GM18868 (cell line): ENCODE measurements at regions not wholly inside any gene's neighbourhood (a gene's known extent, or its start where the extent isn't known, plus 50 kb on each side); places are given as distances from the start of the nearest gene placed in this dataset.
"Not testable (repeated sequence)": the region's sequence is repeated elsewhere in the genome, so short reads cannot be mapped to it uniquely, and the experiment has no call there.

ENCODE experiments used
- ATAC-seq: cut with Tn5 transposase; IDR thresholded peaks from one replicate; pipeline ENCODE4 v1.9.1; 2021; ENCODE audit warnings: mild to moderate bottlenecking, moderate library complexity; ENCODE audit not compliant: unreplicated experiment

GRCh38 chr3:82201316-82201715 is 439.9 kb upstream of the GBE1 start:
- ATAC-seq: no peak

- ATAC-seq: no peak
Observed at GRCh38 chr3:82198009-82198408, 436.6 kb upstream of the GBE1 start.

- no peak for ATAC-seq
Observed at GRCh38 chr3:82196645-82197044, 435.2 kb upstream of the GBE1 start.

GRCh38 chr3:82194870-82195269 is 433.4 kb upstream of the GBE1 start:
- ATAC-seq: no peak

- no peak for ATAC-seq
Observed at GRCh38 chr3:82186017-82186416, 424.6 kb upstream of the GBE1 start.

- ATAC-seq: no peak
Observed at GRCh38 chr3:82179291-82179690, 417.8 kb upstream of the GBE1 start.

- ATAC-seq: no peak
Observed at GRCh38 chr3:82178291-82178690, 416.8 kb upstream of the GBE1 start.

GRCh38 chr3:82177774-82178173 is 416.3 kb upstream of the GBE1 start:
- no peak for ATAC-seq

- ATAC-seq: no peak
Observed at GRCh38 chr3:82165266-82165665, 403.8 kb upstream of the GBE1 start.

- ATAC-seq: peak; percentile 64
Observed at GRCh38 chr3:82163907-82164520, 402.6 kb upstream of the GBE1 start.

GRCh38 chr3:82157952-82158351 is 396.5 kb upstream of the GBE1 start:
- no peak for ATAC-seq

- ATAC-seq: not testable (repeated sequence)
Observed at GRCh38 chr3:82153892-82154291, 392.4 kb upstream of the GBE1 start.

GRCh38 chr3:82145742-82146141 is 384.3 kb upstream of the GBE1 start:
- no peak for ATAC-seq

GRCh38 chr3:82144811-82145210 is 383.4 kb upstream of the GBE1 start:
- no peak for ATAC-seq

GRCh38 chr3:82143661-82144412 is 382.4 kb upstream of the GBE1 start:
- ATAC-seq: no peak

GRCh38 chr3:82141592-82141991 is 380.1 kb upstream of the GBE1 start:
- no peak for ATAC-seq

- no peak for ATAC-seq
Observed at GRCh38 chr3:82137861-82138260, 376.4 kb upstream of the GBE1 start.

- ATAC-seq: no peak
Observed at GRCh38 chr3:82137050-82137449, 375.6 kb upstream of the GBE1 start.

- ATAC-seq: peak; percentile 84
Observed at GRCh38 chr3:82133070-82133606, 371.7 kb upstream of the GBE1 start.

GRCh38 chr3:82132210-82133069 is 371.0 kb upstream of the GBE1 start:
- ATAC-seq: no peak

GRCh38 chr3:82130046-82130445 is 368.6 kb upstream of the GBE1 start:
- ATAC-seq: peak; percentile 66
